G401 (cell line): ENCODE measurements at regions not wholly inside any gene's neighbourhood (a gene's known extent, or its start where the extent isn't known, plus 50 kb on each side); places are given as distances from the start of the nearest gene placed in this dataset.
"Not testable (repeated sequence)": the region's sequence is repeated elsewhere in the genome, so short reads cannot be mapped to it uniquely, and the experiment has no call there.

Experiments used
- DNase-seq: peaks from one replicate; pipeline ENCODE4 v3.0.0-alpha.2; 2015; ENCODE audit warnings: low spot score
- in situ Hi-C: cut with HindIII; loops from 2 replicates; pipeline ENCODE4 v1.10.0; 2016; ENCODE audit warnings: low sequenced_read_pairs, mixed read lengths

DNA sequence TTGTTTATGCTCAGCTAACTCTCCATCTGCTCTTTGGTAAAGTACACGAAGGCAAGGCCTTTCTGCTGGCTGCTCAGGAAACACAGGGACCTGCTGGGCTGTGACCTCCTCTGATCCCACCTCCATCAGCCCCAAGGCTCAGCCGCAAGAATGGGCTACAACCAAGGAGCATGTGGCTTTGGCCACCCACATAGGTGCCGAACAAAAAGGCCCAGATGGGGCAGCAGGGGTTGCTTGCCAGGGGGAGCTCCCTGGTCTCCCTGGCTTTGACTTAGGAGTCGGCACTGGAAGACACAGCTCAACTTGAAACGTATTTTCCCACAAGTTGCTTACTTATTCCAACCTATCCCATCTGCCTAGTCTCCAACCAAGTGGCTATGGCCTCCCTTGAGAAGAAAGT lies 461.1 kb downstream of the ICE1 start:
- in situ Hi-C loops: no loop called here
- DNase-seq: no peak

DNA sequence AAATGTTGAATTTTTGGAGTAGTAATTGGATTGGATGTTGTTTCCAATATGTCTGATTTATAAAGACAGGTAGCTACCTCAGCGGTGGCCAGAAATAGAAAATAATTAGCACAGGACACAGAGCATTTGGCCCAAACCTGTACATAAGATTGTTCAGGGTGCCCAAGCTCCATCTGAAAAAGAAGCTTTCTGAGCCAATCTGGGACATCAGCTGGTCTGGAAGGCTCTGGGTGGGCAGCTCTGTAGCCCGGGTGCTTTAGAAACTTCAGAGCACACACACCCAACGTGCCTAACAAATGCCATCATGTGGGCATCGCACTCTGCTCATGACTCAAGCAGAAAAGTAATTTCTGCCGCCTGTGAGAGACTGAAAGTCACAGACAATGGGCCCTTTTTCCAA lies 460.7 kb downstream of the ICE1 start:
- DNase-seq: peak; percentile 93
- in situ Hi-C loops: no loop called here

DNA sequence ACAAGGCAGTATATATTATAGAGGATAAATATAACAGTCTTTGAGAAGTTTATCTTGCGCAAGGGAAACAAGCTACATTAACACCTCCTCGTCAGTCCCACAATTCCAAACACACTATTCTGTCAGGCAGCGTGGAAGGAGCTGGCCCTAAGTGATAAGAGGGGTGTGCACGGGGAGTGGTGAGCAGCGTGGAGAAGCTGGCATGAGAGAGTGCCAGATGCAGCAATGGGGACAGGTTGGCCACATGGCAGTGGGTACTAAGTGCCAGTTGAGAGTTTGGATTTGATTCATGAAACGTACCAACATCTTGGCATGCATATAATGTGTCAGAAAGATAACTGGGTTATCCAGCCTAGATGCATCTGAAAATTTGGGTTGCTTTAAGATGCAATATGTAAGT lies 460.2 kb downstream of the ICE1 start:
- in situ Hi-C loops: no loop called here
- peak; percentile 94 for DNase-seq

DNA sequence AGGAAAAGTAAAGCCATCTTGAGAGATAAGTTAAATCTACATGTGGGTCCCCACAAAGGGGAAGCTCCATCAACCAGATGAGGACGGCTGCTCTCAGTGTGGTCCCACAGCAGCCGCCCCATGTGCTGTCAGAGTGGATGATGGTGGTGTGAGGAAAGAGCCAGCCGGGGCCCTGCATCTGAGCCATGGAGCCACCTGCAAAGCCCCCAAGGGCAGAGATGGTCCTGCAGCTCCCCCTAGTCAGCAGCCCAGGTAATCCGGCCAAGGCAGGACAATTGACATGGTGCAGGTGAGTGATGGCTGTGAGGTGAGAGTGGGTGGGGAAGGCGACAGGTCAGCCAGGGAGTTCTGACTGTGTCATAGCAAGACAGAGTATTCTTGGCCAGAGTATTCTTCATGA lies 458.8 kb downstream of the ICE1 start:
- in situ Hi-C loops: no loop called here
- no peak for DNase-seq

DNA sequence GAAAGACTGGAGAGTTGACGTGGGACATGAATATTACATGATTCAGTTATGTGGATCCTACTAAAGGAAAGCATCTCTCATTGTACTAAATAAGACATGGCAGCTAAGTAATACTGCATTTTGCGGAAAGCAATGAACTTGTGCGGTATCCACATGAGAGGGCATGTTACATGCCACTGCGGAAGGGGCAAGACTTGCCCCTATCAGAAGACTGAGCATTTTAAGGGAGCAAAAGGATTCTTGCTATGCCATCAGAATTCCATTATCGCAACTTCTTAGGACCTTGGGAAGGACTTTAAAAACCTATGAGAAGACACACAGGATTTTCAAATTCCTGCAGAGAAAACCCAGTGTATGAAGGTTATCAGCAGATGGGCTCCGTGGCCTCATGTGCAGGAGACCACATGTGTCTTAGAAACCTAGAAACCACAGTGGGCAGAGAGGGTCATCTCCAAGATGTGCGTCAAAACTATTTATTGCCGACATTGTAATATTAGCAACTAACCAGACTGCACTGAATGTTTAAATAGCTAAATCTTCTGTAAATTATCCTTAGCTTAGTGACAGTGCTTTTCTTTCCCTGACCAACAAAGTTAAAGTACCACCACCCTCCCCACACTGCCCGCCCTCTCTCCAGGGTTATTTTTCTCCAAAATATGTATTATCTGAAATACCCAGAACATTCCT lies 457.7 kb downstream of the ICE1 start:
- in situ Hi-C loops: no loop called here
- no peak for DNase-seq

- in situ Hi-C loops: no loop called here
- DNase-seq: no peak
Measured at GRCh38 chr5:5857396-5857795, 434.9 kb downstream of the ICE1 start.

DNA sequence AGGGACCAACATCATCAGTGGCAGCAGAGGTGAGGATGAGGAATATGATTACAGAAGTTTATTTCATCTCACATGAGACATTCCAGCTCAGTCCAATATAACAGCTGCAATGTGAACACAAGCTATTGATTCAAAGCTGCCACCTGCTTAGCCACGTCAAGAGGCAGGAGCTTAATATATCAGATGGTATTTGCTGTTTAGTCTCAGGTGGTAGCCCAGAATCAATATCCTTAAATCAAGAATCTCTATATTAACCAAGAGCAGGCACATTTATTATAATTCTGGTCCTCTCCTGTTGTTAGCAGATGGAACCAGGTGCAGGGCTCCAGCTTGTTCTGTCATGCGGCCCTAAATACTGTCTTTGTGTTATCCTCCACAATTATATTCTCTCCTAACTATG lies 431.6 kb downstream of the ICE1 start:
- no peak for DNase-seq
- in situ Hi-C loops: no loop called here

- in situ Hi-C loops: no loop called here
- no peak for DNase-seq
Measured at GRCh38 chr5:5838493-5838892, 416.0 kb downstream of the ICE1 start.

- in situ Hi-C loops, DNase-seq: not testable (repeated sequence)
Measured at GRCh38 chr5:5831622-5832021, 409.1 kb downstream of the ICE1 start.

GRCh38 chr5:5828619-5829018 lies 406.1 kb downstream of the ICE1 start:
- in situ Hi-C loops: no loop called here
- no peak for DNase-seq

DNA sequence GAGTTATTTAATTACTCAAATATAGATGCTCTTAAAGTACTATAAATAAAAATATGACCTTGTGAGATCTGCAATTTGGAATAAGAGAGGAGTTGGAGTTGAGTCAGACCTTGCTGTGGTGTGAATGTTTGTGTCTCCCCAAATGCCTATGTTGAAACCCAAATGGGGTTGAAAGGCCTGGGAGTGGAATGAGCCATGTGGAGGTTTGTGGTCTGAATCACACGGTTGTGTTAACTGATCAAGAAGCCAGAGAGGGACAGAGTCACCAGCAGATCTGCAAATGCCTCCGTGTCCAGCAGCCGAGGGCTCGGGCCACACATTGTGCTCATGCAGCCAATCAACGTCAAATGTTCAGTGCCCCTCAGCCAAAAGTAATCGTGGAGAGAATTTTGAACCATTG lies 404.4 kb downstream of the ICE1 start:
- in situ Hi-C loops: no loop called here
- no peak for DNase-seq

GRCh38 chr5:5822729-5823257 lies 400.3 kb downstream of the ICE1 start:
- in situ Hi-C loops: no loop called here
- no peak for DNase-seq

DNA sequence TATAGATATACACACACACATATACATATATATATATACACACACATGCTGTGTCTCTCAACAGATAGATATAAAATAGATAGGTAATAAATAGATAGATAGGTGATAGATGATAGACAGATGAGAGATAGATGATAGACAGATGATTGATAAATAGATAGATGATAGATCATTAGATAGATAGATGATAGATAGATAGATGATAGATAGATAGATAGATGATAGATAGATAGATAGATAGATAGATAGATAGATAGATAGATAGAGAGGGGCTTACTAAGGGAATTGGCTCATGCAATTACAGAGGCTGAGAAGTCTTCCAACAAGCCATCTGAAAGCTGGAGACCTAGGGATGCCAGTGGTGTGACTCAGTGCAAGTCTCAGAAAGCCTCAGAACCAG lies 394.5 kb downstream of the ICE1 start:
- DNase-seq: no peak
- in situ Hi-C loops: no loop called here

- DNase-seq: peak; percentile 6
- in situ Hi-C loops: no loop called here
Measured at GRCh38 chr5:5813441-5813840, 391.0 kb downstream of the ICE1 start.

- DNase-seq: no peak
- in situ Hi-C loops: no loop called here
Measured at GRCh38 chr5:5810461-5810860, 388.0 kb downstream of the ICE1 start.

GRCh38 chr5:5805916-5806315 lies 383.4 kb downstream of the ICE1 start:
- in situ Hi-C loops: no loop called here
- no peak for DNase-seq

DNA sequence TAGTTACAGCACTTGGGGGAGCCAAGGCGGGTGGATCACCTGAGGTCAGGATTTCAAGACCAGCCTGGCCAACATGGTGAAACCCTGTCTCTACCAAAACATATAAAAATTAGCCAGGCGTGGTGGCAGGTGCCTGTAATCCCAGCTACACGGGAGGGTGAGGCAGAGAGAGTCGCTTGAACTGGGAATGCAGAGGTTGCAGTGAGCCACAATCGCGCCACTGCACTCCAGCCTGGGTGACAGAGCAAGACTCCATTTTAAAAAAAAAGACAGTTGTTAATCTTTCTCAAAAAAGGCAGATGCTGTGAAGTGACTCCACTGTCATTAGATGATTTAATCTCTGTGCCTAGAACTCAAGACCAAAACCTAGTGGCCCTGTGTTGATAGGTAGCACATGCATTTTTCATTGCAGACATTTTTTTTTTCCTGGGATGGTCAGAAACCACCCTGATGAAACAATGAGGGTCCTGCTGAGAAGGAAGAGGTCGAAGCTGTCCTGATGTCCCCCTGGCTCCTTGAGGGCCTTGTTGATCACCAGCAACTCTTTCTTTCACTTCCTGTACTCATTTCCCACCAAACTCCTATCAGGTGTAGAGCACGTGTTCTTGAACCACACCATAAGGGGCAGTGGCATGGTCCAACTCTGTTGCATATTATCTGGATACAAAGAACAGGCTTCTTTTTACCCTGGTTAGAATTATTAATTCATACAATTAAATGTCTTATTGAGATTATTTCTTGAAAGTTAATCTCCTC lies 382.2 kb downstream of the ICE1 start:
- in situ Hi-C loops: no loop called here
- DNase-seq: no peak

DNA sequence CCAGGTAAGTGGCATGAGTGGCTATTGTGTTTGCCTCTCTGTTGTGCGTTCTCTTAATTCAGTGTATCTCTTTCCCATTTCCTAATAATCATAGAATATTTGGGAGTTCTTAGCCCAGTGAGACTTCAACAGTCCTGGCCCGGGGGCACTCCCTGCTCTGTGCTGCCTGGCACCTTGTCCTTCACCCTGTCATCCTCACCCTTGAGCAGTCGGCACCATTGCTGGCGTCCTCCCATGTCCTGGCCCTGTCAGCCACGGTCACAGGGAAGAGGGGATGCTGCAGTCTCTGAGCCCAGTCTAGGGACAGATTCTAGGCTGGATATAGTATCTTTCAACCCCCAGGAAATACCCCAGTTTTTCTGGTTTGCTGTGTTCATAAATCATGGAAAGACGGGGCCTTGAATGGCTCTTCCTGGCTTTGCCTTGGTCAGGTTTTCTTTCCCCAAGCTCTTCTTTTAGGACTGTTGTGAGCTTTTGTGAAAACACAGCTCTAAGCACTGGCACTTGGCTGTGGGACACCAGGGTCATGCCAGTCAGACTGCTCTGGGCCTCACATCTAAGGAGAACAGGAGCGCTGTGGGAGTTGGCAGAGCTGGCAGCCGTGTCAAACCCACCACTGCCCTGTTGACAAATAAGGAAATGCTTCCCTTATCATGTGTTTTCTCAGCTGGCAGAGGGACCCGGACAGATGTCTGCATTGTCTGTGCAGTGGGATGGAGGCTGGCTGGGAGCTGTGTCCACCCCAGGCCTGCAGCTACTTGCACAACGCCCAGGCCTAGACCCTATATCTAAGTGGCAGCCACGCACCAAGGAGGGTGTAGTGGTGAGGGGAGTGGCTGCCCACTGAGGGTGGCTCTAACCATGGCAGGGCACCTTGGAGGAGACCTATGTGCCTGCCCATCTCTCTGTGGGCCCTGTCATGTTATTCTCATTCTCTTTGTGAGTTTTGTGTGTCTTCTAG lies 378.6 kb downstream of the ICE1 start:
- DNase-seq: no peak
- in situ Hi-C loops: no loop called here

GRCh38 chr5:5799826-5800225 lies 377.3 kb downstream of the ICE1 start:
- in situ Hi-C loops: no loop called here

DNA sequence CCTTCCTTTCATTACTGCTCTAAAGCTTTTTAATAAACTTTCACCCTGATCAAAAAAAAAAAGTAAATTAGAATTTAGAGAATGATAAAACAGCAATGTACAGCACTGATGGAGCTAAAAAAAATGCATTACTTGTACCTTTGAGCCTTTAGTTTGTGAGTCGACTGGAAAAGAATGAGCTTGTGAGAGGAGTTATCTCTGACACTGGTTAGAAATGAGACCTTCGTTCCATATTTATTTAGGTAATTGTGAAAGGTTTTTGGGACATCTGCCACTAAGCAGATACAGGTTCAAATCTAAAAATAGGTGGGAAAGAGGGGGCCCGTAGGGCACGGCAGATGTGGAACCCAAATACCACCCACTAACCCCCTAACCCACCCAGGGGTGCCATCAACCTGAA lies 376.8 kb downstream of the ICE1 start:
- in situ Hi-C loops: no loop called here
- DNase-seq: no peak

More at GRCh38 chr5:5799826-5800225, 377.3 kb downstream of the ICE1 start:
- DNase-seq: no peak
